Muscle of leg (tissue), 3 donors: ENCODE measurements at regions not wholly inside any gene's neighbourhood (a gene's known extent, or its start where the extent isn't known, plus 50 kb on each side); places are given as distances from the start of the nearest gene placed in this dataset.

Experiments used
- DNase-seq: peaks from one replicate; pipeline ENCODE4 v3.0.0; 2013
- H3K27ac ChIP-seq: one replicate; pipeline ENCODE4 v1.5.1; 2013; ENCODE audit warnings: mild to moderate bottlenecking, low read length, control low read depth
- H3K27me3 ChIP-seq: one replicate; pipeline ENCODE4 v1.6.1; 2013; ENCODE audit warnings: low read length; ENCODE audit not compliant: control insufficient read depth, insufficient read depth
- H3K36me3 ChIP-seq: one replicate; pipeline ENCODE4 v1.6.1; 2013; ENCODE audit warnings: low read length; ENCODE audit not compliant: control insufficient read depth, insufficient read depth
- H3K4me1 ChIP-seq: one replicate; pipeline ENCODE4 v1.6.1; 2013; ENCODE audit warnings: low read length; ENCODE audit not compliant: control insufficient read depth, insufficient read depth
- H3K4me3 ChIP-seq: one replicate; pipeline ENCODE4 v1.5.1; 2013; ENCODE audit warnings: low read length, control low read depth
- H3K9me3 ChIP-seq: replicated peaks from 2 replicates; pipeline ENCODE4 v1.6.1; 2013; ENCODE audit warnings: low read depth, low read length; ENCODE audit not compliant: control insufficient read depth
- WGBS: methylation state at CpG from one replicate; pipeline ENCODE4 v1.1.5; 2013; ENCODE audit warnings: missing lambda C conversion rate; ENCODE audit not compliant: insufficient coverage; 5-methylcytosine and 5-hydroxymethylcytosine counted together

DNA sequence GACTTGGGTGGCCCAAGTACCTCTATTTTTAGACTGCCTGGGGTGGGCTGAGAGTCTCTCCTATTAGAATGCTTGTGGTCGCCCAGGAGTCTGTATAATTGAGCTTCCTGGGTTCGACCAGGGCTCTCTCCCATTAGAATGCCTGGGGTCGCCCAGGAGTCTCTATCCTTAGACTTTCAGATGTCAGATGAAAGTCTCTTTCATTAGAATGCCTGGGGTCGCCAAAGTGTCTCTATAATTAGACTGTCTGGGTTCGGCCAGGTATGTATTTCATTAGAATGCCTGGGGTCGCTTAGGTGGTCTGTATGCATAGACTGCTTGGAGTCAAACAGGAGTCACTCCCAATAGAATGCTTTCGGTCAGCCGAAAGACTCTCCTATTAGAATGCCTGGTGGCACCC is 1471.7 kb downstream of the UQCRFS1 start:
- Histone ChIP-seq H3K9me3 (peaks cover 27% of the 10 kb centered on the region), H3K4me3 (no peak overlapping the region), H3K27ac (no peak overlapping the region), H3K36me3 (peaks cover 3% of the 10 kb centered on the region), H3K4me1 (no peaks in the 10 kb centered on the region), H3K27me3 (no peaks in the 10 kb centered on the region)
- 88% methylated on average over 7 of the region's 8 CpGs for WGBS
- no peak for DNase-seq

DNA sequence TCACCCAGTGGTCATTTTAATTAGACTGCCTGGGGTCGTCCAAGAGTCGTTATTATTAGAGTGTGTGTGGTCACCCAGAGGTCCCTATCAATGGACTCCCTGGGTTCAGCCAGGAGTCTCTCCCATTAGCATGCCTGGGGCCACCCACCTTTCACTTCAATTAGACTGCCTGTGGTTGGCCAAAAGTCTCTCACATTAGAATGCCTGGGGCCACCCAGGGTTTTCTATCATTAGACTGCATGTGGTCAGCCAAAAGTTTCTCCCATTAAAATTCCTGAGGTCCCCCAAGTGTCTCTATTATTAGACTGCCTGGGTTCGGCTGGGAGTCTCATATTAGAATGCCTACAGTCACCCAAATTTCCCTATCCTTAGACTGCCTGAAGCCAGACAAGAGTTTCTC is 1472.6 kb downstream of the UQCRFS1 start:
- H3K27me3 ChIP-seq: no peaks in the 10 kb centered on the region
- H3K4me1 ChIP-seq: no peaks in the 10 kb centered on the region
- DNase-seq: no peak
- no peak overlapping the region for H3K27ac ChIP-seq
- H3K9me3 ChIP-seq: peaks cover 28% of the 10 kb centered on the region
- WGBS: 93% methylated on average over 3 of the region's 3 CpGs
- H3K36me3 ChIP-seq: peaks cover 3% of the 10 kb centered on the region
- no peak overlapping the region for H3K4me3 ChIP-seq

DNA sequence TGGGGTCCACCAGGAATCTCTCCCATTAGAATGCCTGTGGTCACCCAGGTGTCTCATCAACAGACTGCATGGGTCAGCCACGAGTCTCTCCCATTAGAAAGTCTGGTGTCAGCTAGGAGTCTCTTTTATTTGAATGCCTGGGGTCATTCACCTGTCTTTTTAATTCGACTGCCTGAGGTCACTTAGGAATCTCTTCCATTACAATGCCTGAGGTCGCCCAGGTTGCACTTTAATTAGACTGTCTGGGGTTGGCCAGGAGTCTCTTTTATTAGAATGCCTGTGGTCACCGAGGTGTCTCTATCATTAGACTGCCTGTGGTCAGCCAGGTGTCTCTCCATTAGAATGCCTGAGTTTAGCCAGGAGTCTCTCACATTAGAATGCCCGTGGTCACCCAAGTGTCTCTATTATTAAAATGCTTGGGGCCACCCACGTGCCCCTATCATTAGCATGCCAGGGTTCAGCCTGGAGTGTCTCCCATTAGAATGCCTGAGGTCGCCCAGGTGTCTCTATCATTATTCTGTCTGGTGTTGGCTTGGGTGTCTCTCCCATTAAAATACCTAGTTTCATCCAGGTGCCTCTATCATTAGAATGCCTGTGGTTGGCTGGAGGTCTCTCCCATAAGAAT is 1474.3 kb downstream of the UQCRFS1 start:
- Histone ChIP-seq H3K4me1 (no peaks in the 10 kb centered on the region), H3K27me3 (no peaks in the 10 kb centered on the region), H3K36me3 (peaks cover 3% of the 10 kb centered on the region), H3K27ac (no peak overlapping the region), H3K9me3 (peaks cover 42% of the 10 kb centered on the region), H3K4me3 (no peak overlapping the region)
- 83% methylated on average over 5 of the region's 7 CpGs for WGBS
- DNase-seq: no peak

DNA sequence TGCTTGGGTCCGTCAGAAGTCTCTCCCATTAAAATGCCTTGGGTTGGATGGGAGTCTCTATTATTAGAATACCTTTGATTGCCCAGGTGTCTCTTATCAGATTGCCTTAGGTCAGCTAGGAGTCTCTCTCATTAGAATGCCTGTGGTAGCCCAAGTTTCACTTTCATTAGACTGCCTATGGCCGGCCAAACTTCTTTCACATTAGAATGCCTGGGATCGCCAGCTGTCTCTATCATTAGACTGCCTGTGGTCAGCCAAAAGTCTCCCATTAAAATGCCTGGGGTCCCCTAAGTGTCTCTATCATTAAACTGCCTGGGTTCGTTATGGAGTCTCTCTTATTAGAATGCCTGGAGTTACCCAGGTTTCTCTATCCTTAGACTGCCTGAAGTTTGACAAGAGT is 1476.7 kb downstream of the UQCRFS1 start:
- Histone ChIP-seq H3K36me3 (peaks cover 3% of the 10 kb centered on the region), H3K27ac (no peak overlapping the region), H3K9me3 (peaks cover 49% of the 10 kb centered on the region), H3K4me1 (no peaks in the 10 kb centered on the region), H3K4me3 (no peak overlapping the region), H3K27me3 (no peaks in the 10 kb centered on the region)
- no peak for DNase-seq
- 94% methylated on average over 2 of the region's 4 CpGs for whole genome bisulfite sequencing

DNA sequence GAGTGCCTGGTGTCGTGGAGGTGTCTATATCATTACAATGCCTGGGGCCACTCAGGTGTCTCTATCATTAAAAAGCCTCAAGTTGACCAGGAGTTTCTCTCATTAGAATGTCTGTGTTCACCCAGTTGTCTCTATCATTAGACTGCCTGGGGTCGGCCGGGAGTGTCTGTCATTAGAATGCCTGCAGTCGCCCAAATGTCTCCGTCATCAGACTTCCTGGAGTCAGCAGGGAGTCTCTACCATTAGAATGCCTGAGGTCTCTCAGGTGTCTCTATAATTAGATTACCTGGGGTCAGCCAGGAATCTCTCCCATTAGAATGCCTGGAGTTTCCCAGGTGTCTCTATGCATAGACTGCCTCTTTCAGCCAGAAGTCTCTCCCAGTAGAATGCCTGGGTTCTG is 1477.6 kb downstream of the UQCRFS1 start:
- no peak overlapping the region for H3K4me3 ChIP-seq
- H3K27ac ChIP-seq: no peak overlapping the region
- 89% methylated on average over 5 of the region's 5 CpGs for WGBS
- peaks cover 3% of the 10 kb centered on the region for H3K36me3 ChIP-seq
- peaks cover 51% of the 10 kb centered on the region for H3K9me3 ChIP-seq
- no peak for DNase-seq
- H3K27me3 ChIP-seq: no peaks in the 10 kb centered on the region
- no peaks in the 10 kb centered on the region for H3K4me1 ChIP-seq

DNA sequence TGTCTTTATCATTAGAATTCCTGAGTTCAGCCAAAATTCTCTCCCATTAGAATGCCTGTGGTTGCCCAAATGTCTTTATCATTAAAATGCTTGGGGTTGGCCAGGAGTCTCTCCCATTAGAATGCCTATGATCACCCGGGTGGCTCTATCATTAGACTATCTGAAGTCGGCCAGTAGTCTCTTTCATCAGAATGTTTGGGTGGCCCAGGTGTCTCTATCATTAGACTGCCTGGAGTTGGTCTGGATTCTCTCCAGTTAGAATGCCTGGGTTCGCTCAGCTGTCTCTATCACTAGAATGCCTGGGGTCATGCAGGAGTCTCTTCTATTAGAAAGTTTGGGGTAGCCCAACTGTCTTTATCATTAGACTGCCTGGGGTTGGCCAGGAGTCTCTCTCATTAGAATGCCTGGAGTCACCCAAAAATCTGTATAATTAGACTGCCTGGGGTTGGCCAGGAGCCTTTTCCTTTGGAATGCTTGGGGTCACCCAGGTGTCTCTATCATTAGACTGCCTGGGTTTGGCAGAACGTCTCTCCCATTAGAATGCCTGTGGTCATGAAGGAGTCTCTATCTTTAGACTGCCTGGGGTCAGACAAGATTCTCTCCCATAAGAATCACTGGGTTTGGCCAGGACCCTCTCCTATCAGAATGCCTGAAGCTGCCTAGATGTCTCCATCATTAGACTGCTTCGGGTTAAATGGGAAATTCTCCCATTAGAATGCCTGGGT is 1478.3 kb downstream of the UQCRFS1 start:
- Histone ChIP-seq H3K27me3 (no peaks in the 10 kb centered on the region), H3K36me3 (peaks cover 3% of the 10 kb centered on the region), H3K4me3 (no peak overlapping the region), H3K9me3 (peaks cover 44% of the 10 kb centered on the region), H3K4me1 (no peaks in the 10 kb centered on the region), H3K27ac (no peak overlapping the region)
- WGBS: 100% methylated on average over 2 of the region's 5 CpGs
- DNase-seq: no peak

DNA sequence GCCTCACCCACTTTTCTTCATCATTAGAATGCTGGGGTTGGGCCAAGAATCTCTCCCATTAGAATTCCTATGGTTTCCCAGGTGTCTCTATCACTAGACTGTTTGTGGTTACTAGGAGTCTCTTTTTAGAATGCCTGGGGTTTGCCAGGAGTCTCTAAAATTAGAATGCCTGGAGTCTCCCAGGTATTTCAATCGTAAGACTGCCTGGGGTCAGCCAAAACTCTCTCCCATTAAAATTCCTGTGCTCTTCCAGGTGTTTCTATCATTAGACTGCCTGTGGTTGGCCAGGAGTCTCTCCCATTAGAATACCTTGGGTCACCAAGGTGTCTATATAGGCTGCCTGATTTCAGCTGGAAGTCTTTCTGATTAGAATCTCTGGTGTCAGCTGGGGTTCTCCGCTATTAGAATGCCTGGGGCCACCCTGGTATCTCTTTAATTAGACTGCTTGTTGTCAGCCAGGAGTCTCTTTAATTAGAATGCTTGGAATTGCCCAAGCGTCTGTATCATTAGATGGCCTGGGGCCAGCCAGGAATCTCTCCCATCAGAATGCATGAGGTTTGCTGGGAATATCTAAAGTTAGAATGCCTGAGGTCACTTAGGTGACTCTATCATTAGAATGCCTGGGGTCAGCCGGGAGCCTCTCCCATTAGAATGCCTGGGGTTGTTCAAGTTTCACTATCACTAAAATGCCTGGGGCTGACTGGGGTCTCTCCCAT is 1479.2 kb downstream of the UQCRFS1 start:
- WGBS: 72% methylated on average over 4 of the region's 4 CpGs
- no peak overlapping the region for H3K4me3 ChIP-seq
- H3K27ac ChIP-seq: no peak overlapping the region
- H3K9me3 ChIP-seq: peaks cover 46% of the 10 kb centered on the region
- H3K27me3 ChIP-seq: no peaks in the 10 kb centered on the region
- no peaks in the 10 kb centered on the region for H3K4me1 ChIP-seq
- no peaks in the 10 kb centered on the region for H3K36me3 ChIP-seq
- DNase-seq: no peak

DNA sequence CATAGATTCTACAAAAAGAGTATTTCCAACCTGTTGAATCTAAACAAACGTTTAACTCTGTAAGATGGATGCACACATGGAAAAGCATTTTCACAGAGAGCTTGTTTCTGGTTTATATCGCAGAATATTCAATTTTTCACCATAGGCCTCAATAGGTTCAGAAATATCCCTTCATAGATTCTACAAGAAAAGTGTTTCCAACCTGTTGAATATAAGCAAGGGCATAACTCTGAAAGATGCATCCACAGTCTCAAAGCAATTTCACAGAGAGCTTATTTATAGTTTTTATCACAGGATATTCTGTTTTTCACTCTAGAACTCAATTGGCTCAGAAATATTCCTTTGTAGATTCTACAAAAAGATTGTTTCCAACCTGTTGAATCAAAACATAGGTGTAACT is 1483.6 kb downstream of the UQCRFS1 start:
- Histone ChIP-seq H3K36me3 (no peaks in the 10 kb centered on the region), H3K4me3 (no peak overlapping the region), H3K4me1 (no peaks in the 10 kb centered on the region), H3K27me3 (no peaks in the 10 kb centered on the region), H3K27ac (no peak overlapping the region), H3K9me3 (peaks cover 44% of the 10 kb centered on the region)
- no peak for DNase-seq
- WGBS: no CpG with 5 or more reads among the region's 2 CpGs

DNA sequence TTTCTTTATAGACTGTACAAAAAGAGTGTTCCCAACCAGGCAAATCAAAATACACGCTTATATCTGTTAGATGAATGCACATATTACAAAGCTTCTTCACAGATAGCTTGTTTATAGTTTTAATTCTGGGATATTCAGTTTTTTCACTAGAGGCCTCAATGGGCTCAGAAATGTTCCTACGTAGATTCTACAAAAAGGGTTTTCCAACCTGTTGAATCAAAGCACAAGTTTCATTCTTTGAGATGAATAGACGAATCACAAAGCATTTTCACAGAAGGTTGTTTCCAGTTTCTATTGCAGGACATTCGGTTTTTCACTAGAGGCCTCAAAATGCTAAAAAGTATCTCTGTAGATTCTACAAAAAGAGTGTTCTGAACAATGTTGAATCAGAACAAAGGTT is 1490.3 kb downstream of the UQCRFS1 start:
- Histone ChIP-seq H3K27me3 (no peaks in the 10 kb centered on the region), H3K9me3 (peaks cover 44% of the 10 kb centered on the region), H3K4me1 (no peaks in the 10 kb centered on the region), H3K4me3 (no peak overlapping the region), H3K27ac (no peak overlapping the region), H3K36me3 (no peaks in the 10 kb centered on the region)
- no peak for DNase-seq
- no CpG with 5 or more reads among the region's 4 CpGs for WGBS

DNA sequence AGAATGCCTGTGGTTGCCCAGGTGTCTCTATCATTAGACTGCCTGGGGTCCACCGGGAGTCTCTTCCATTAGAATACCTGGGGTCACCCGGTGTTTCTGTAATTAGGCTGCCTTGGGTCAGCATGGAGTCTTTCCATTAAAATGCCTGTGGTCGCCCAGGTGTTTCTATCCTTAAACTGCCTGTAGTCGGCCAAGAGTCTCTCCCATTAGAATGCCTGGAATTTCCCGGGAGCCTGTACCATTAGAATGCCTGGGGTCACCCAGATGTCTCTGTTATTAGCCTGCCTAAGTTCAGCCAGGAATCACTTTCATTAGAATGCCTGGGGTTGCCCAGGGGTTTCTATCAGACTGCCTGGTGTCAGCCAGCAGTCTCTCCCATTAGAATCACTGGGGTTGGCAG is 1492.8 kb downstream of the UQCRFS1 start:
- Histone ChIP-seq H3K4me3 (no peak overlapping the region), H3K9me3 (peaks cover 42% of the 10 kb centered on the region), H3K27me3 (no peaks in the 10 kb centered on the region), H3K4me1 (no peaks in the 10 kb centered on the region), H3K27ac (no peak overlapping the region), H3K36me3 (no peaks in the 10 kb centered on the region)
- no peak for DNase-seq
- WGBS: 81% methylated on average over 5 of the region's 5 CpGs
